ENCODE measurements at regions not wholly inside any gene's neighbourhood (a gene's known extent, or its start where the extent isn't known, plus 50 kb on each side); places are given as distances from the start of the nearest gene placed in this dataset.

DNA sequence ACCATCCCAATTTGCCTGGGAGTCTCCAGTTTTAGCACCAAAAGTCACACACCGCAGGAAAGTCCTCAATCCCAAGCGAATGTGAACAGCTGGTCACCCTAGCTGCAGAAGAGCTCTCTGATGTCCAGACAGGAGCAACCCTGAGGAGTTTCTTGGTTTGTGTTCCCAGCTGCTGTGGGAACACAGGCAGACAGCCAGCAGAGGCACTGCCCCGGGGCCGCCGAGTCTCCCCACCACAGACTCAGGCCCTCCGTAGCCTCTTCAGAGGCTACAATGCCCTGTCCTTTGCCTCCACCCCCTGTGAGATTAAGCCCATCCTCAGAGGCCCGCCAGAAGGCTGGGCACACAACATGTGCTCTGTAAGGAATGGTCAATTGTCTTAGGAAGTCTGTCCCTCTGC lies 111.5 kb downstream of the TTC32 start:
- TF ChIP-seq ZNF610 (tag by site-specific recombination; IDR thresholded peaks at IDR 0.05; ENCODE audit: borderline replicate concordance): no peak
- TF ChIP-seq KLF16 (tag by site-specific recombination; IDR thresholded peaks at IDR 0.05): no peak
- TF ChIP-seq ZNF560 (tag by site-specific recombination; IDR thresholded peaks at IDR 0.05; ENCODE audit: borderline replicate concordance): no peak
- no peak for TF ChIP-seq ZNF670 (tag by site-specific recombination; IDR thresholded peaks at IDR 0.05; ENCODE audit: low read depth)
- TF ChIP-seq WT1 (tag by site-specific recombination; IDR thresholded peaks at IDR 0.05): no peak
- POLR2A ChIA-PET: no interaction called here
- CTCF ChIA-PET: no interaction called here

DNA sequence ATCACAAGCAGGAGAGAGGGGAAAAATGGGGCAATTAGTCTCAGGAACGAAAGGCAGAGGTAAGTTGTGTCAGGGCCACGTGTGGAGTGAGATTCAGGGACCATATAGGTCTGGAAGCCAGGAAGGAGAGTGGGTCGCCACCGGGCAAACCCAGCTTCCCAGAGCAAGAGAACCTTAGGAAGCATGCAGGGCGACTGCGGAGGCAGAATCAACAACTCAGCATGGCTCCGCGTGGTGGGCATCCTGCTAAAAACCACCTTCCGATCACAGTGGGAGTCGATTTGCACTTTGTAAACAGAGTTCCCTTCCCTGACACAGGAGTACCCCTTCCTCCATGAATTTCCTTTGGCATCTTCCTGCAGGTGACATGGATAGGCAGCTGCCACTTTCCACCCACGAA lies 114.6 kb downstream of the TTC32 start:
- POLR2A ChIA-PET: no interaction called here
- CTCF ChIA-PET: no interaction called here
- H3K27ac ChIP-seq (ENCODE audit: extremely low read depth, low read depth, low read length): no peak overlapping the region

More for the DNA sequence above, 111.5 kb downstream of the TTC32 start:
- no peak overlapping the region for H3K27ac ChIP-seq (ENCODE audit: extremely low read depth, low read depth, low read length)
- no peaks in the 10 kb centered on the region for H3K4me1 ChIP-seq (ENCODE audit: control insufficient read depth, insufficient read depth, low read length)
- no peak overlapping the region for H3K4me3 ChIP-seq (ENCODE audit: low read depth, low read length)
- no peaks in the 10 kb centered on the region for H3K36me3 ChIP-seq (ENCODE audit: control insufficient read depth in 2 of 2, insufficient read depth in 1 of 2, low read length in 2 of 2)
- no peaks in the 10 kb centered on the region for H3K9me3 ChIP-seq (ENCODE audit: control insufficient read depth, insufficient read depth, low read depth, low read length)

DNA sequence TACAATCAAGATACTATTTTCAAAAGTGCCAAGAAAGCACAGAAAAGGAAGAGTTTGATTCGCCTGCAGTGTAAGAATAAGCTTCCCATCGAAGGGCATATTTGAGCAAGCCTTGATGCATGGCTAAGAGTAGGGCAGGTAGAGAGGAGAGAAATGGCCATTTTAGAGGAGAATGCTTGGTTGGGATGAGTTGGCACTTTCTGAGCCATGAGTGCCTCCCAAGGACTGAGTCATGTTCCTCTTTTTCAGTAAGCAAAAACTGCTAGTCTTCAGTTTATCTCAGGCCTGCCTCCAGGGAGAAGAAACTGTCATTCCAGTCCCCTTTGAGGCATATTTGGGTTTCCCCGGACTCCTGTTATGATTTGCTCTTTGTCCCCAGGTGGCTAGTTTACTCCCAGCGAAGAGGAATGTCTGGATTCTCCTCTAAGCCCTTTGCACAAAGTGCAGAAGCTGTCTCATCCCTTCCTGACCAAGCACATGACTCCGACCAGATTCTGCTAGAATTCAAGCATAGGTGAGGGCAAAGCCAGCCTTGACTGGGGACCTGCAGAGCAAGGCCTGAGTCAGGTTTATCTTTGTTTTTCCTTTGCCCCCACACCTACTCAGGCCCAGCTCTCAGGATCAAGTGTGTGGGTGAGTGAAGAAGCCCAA lies 115.2 kb downstream of the TTC32 start:
- ChIA-PET CTCF (no interaction called here), POLR2A (no interaction called here)
- H3K27ac ChIP-seq (ENCODE audit: extremely low read depth, low read depth, low read length): no peak overlapping the region
- H3K36me3 ChIP-seq (ENCODE audit: control insufficient read depth in 2 of 2, insufficient read depth in 1 of 2, low read length in 2 of 2): no peaks in the 10 kb centered on the region
- H3K4me1 ChIP-seq (ENCODE audit: control insufficient read depth, insufficient read depth, low read length): no peaks in the 10 kb centered on the region
- TF ChIP-seq ZFHX2 (tag by site-specific recombination; conservative IDR thresholded peaks at IDR 0.05): 0 out of 2 replicates have a peak, but pooled peaks have one; percentile 14
- no peak for TF ChIP-seq ZSCAN16 (tag by site-specific recombination; IDR thresholded peaks at IDR 0.05)
- H3K4me3 ChIP-seq (ENCODE audit: low read depth, low read length): no peak overlapping the region
- no peaks in the 10 kb centered on the region for H3K9me3 ChIP-seq (ENCODE audit: control insufficient read depth, insufficient read depth, low read depth, low read length)

More for the DNA sequence above, 114.6 kb downstream of the TTC32 start:
- Histone ChIP-seq H3K36me3 (ENCODE audit: control insufficient read depth in 2 of 2, insufficient read depth in 1 of 2, low read length in 2 of 2) (no peaks in the 10 kb centered on the region), H3K4me3 (ENCODE audit: low read depth, low read length) (no peak overlapping the region), H3K9me3 (ENCODE audit: control insufficient read depth, insufficient read depth, low read depth, low read length) (no peaks in the 10 kb centered on the region), H3K4me1 (ENCODE audit: control insufficient read depth, insufficient read depth, low read length) (no peaks in the 10 kb centered on the region)
- TF ChIP-seq ZNF830 (tag by site-specific recombination; IDR thresholded peaks at IDR 0.05; ENCODE audit: low read depth): no peak
- TF ChIP-seq, protein P1, sequence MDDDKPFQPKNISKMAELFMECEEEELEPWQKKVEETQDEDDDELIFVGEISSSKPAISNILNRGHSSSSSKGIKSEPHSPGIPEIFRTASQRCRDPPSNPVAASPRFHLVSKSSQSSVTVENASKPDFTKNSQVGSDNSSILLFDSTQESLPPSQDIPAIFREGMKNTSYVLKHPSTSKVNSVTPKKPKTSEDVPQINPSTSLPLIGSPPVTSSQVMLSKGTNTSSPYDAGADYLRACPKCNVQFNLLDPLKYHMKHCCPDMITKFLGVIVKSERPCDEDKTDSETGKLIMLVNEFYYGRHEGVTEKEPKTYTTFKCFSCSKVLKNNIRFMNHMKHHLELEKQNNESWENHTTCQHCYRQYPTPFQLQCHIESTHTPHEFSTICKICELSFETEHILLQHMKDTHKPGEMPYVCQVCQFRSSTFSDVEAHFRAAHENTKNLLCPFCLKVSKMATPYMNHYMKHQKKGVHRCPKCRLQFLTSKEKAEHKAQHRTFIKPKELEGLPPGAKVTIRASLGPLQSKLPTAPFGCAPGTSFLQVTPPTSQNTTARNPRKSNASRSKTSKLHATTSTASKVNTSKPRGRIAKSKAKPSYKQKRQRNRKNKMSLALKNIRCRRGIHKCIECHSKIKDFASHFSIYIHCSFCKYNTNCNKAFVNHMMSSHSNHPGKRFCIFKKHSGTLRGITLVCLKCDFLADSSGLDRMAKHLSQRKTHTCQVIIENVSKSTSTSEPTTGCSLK (tag by site-specific recombination; IDR thresholded peaks at IDR 0.05): no peak

DNA sequence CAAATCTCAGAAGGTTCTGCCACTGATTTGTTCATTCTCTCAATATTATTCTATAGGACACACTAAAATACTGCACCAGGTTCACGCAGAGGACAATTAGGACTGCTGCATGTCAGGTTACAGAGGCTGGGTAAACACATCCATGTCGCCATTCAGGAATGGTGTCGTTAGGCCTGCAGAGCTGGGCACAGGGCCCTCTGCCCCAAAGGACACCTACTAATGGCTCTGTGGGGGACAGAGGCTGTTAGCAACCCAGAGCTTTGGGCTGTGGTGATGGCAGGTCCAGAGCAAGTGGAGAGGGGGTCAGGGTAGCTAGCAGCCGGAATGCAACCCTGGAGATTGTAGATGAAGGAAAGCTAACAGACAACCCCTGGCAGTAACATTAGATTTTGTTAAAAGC lies 115.9 kb downstream of the TTC32 start:
- TF ChIP-seq, protein P2, sequence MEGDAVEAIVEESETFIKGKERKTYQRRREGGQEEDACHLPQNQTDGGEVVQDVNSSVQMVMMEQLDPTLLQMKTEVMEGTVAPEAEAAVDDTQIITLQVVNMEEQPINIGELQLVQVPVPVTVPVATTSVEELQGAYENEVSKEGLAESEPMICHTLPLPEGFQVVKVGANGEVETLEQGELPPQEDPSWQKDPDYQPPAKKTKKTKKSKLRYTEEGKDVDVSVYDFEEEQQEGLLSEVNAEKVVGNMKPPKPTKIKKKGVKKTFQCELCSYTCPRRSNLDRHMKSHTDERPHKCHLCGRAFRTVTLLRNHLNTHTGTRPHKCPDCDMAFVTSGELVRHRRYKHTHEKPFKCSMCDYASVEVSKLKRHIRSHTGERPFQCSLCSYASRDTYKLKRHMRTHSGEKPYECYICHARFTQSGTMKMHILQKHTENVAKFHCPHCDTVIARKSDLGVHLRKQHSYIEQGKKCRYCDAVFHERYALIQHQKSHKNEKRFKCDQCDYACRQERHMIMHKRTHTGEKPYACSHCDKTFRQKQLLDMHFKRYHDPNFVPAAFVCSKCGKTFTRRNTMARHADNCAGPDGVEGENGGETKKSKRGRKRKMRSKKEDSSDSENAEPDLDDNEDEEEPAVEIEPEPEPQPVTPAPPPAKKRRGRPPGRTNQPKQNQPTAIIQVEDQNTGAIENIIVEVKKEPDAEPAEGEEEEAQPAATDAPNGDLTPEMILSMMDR (tag by site-specific recombination; IDR thresholded peaks at IDR 0.05): no peak
- TF ChIP-seq ZNF571 (tag by site-specific recombination; IDR thresholded peaks at IDR 0.05) (no peak), FEZF1 (tag by site-specific recombination; IDR thresholded peaks at IDR 0.05) (no peak), RBAK (tag by site-specific recombination; IDR thresholded peaks at IDR 0.05) (no peak), ZNF132 (tag by site-specific recombination; IDR thresholded peaks at IDR 0.05; ENCODE audit: borderline replicate concordance) (no peak), IKZF3 (tag by site-specific recombination; IDR thresholded peaks at IDR 0.05) (no peak), ZNF610 (tag by site-specific recombination; IDR thresholded peaks at IDR 0.05; ENCODE audit: borderline replicate concordance) (no peak), BCL11B (tag by site-specific recombination; IDR thresholded peaks at IDR 0.05; ENCODE audit: low read depth) (no peak), ZBTB17 (tag by site-specific recombination; IDR thresholded peaks at IDR 0.05) (no peak), TCF7L2 (IDR thresholded peaks at IDR 0.05; ENCODE audit: borderline replicate concordance, low read depth, low read length) (no peak), ZNF707 (tag by site-specific recombination; IDR thresholded peaks at IDR 0.05) (no peak)
- TF ChIP-seq, protein P3, sequence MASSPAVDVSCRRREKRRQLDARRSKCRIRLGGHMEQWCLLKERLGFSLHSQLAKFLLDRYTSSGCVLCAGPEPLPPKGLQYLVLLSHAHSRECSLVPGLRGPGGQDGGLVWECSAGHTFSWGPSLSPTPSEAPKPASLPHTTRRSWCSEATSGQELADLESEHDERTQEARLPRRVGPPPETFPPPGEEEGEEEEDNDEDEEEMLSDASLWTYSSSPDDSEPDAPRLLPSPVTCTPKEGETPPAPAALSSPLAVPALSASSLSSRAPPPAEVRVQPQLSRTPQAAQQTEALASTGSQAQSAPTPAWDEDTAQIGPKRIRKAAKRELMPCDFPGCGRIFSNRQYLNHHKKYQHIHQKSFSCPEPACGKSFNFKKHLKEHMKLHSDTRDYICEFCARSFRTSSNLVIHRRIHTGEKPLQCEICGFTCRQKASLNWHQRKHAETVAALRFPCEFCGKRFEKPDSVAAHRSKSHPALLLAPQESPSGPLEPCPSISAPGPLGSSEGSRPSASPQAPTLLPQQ (tag by site-specific recombination; IDR thresholded peaks at IDR 0.05): no peak
- TF ChIP-seq, protein P4, sequence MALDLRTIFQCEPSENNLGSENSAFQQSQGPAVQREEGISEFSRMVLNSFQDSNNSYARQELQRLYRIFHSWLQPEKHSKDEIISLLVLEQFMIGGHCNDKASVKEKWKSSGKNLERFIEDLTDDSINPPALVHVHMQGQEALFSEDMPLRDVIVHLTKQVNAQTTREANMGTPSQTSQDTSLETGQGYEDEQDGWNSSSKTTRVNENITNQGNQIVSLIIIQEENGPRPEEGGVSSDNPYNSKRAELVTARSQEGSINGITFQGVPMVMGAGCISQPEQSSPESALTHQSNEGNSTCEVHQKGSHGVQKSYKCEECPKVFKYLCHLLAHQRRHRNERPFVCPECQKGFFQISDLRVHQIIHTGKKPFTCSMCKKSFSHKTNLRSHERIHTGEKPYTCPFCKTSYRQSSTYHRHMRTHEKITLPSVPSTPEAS (tag by site-specific recombination; IDR thresholded peaks at IDR 0.05): no peak
- POLR2A ChIA-PET: no interaction called here
- CTCF ChIA-PET: no interaction called here
- Histone ChIP-seq H3K36me3 (ENCODE audit: control insufficient read depth in 2 of 2, insufficient read depth in 1 of 2, low read length in 2 of 2) (no peaks in the 10 kb centered on the region), H3K27ac (ENCODE audit: extremely low read depth, low read depth, low read length) (no peak overlapping the region), H3K9me3 (ENCODE audit: control insufficient read depth, insufficient read depth, low read depth, low read length) (no peaks in the 10 kb centered on the region), H3K4me3 (ENCODE audit: low read depth, low read length) (no peak overlapping the region), H3K4me1 (ENCODE audit: control insufficient read depth, insufficient read depth, low read length) (no peaks in the 10 kb centered on the region)
